NCI-H460 (cell line): ENCODE measurements at regions not wholly inside any gene's neighbourhood (a gene's known extent, or its start where the extent isn't known, plus 50 kb on each side); places are given as distances from the start of the nearest gene placed in this dataset.

ENCODE experiments used
- DNase-seq: peaks from one replicate; pipeline ENCODE4 v3.0.0-alpha.2; 2016; ENCODE audit warnings: low read depth; ENCODE audit errors: extremely low read depth

DNA sequence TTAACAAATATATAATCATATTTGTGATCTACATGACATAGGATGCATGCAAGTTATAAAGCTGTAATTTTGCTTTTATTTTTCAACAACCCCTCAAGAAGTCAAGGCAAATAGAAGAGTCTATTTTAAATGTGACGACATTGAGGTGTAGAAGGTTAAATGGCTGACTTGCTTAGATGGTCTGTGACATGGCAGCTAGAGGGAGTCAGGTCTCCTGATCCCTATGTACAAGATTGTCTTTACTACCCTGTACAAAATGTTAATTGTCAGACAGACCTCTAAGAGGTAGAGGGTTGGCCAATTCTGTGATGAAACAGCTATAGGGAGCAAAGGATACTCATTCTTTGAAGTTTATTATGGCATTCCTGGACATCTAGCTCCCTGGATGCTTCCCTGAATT, 380.9 kb upstream of the MEF2C start:
- no peak for DNase-seq

DNA sequence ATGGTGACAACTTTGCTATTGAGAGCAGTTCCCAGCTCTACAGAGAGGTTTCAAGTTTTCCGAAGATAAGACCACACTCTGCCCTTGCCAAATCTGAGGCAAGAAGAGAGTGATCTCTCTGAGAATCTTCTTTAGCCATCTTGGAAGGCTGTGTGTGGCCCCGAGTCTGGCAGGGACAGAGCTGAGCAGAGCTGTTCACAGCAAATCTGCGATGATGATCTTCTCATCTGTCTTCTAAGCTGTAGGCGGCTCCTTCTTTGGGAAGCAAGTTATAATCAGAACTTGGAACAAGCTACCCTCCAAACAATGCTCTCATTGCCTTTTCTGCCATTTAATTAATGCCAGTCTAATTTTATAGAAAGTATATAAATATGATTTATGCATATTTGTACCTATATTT, 379.0 kb upstream of the MEF2C start:
- no peak for DNase-seq

DNA sequence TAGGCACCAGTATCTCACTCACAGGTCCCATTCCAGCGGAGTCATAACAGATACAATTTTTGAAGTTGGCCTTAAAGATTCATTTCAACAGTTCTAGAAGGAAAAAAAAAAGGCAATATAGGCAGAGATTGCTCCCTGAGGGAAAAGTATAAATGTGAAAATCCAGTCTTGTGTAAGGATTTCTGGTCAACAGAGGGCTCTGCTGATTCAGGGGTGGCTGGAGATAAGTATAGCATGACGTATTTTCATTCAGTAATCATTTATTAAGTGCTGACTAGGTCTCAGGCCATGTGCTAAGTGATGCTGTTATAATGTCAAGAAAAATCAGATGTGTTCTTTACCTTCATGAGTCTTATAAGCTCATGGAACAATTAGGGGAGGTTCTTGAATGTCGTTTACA, 377.3 kb upstream of the MEF2C start:
- DNase-seq, result no peak

DNA sequence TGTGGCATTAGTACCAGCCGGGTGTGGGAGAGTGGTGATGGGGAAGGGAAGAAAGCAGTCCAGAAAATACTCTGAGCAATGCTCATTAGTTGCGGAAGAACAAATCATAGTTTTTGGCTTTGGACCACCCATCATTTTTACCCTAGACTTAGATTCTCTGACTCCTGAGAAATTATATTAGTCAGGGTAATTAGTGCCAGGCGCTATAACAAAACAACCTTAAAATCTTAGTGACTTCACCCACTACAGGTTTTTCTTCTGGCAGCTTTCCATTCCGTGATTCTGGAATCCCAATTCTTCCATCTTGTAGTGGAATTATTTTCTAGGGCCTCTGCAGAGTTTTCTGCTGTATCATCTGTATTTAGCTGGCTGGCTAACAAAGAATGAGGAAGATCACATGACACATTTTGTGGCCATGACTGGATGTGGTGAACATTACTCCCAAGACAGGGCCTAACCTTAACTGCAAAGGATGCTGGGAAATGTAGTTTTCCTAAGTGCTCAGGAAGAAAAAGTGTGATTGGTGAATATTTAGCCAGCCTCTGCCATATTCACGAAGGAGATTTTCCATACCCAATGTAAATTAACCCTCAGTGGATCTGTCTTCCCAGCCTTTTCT, 373.0 kb upstream of the MEF2C start:
- no peak for DNase-seq

DNA sequence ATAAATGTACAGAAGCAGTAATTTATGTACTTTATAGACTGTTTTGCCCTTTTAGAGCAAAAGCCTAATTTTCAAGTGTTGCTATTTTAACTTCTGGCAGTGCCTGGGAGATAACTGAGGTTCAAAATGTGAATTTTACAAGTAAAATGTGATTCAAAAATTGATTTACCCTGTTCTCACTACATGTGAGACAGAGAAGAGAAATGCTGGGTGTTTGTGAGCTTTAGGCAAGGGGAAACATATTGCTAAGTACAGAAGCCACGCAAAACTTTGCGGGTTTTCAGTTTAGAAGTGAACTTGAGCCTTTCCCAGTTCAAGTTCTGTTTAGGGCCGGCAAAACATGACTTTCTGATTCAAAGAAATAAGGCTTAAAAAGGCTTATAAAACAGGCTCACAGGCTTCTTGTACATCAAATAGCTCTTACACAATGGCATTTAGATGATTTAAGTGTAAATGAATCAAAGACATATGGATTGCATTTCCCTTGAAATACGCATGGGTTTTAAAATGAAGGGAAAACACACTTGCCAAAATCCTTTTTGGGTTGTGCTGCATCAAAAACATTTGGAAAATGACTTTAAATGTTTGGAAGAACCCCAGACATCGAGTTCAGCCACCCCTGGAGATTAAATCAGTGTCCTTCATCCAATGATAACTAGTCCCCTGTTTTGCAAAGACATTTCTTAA, 370.8 kb upstream of the MEF2C start:
- no peak for DNase-seq

DNA sequence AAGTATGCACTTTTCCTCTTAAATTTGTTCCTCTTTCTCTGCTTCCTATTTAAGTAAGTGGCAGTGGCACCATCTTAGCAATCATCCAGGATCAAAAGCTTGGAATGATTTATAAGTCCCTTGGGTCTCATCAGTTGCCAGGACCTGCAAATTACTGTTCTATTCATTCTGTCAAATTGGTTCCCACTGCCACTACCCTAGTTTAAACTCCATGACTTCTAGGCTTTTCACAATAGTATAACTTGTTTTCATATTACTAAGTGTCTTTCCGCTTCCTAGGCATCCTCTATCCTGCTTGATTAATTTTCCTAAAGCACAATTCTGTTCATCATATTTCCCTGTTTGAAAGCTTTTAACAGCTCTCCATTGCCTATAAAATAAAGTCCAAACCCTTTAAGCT, 363.9 kb upstream of the MEF2C start:
- DNase-seq, result no peak

DNA sequence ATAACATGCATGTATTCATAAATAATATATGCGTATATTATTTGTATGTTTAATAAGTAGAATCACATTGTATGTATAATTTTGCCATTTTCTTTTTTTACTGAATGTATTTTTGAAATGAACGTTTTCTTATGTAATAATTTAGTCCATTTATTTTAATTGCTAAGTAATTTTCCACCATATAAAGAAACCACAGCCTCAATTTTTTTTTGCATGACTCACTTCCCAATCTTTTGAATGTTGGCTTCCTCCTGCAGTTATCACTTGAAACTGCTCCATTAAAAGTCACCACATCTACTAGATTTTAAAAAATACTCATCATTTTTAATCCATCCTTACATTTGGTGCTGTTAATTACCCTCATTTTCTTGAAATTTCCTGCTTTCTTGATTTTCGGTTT, 363.3 kb upstream of the MEF2C start:
- DNase-seq, result no peak

DNA sequence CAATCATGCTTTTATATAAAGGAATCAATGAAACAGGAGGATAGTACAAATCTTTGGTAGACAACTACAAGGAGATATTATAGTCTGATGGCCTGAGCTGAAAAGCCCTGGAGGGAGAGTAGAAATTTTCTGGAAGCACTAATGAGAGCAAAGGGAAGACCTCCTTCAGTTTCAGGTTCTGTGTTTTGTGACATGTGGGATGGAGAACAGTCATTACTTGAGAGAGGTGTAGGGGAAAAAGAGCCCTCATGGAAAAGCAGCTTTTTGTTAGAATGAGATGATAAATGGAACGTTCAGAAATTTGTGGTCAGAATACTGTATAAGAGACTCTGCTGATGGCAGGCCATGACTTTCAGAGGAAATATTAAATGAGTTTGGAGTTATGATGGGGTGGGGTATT, 360.6 kb upstream of the MEF2C start:
- no peak for DNase-seq

DNA sequence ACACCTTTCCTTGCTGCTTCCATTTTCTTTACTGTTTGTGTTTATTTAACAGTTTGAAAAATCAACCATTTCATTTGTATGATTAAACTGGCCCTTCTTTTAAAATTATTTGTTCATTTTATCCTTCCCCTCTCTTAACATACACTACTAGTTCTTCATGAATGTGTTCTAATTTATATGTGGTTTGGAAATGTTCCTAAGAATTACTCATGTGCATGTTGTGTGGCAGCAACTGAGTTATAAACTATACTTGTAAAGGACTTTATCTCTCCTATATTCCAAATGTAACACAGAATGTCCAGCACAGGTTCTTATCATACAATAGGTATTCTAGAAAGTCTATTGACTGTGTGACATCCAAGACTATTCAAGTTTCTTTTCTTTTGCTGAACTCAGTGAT, 358.2 kb upstream of the MEF2C start:
- no peak for DNase-seq

DNA sequence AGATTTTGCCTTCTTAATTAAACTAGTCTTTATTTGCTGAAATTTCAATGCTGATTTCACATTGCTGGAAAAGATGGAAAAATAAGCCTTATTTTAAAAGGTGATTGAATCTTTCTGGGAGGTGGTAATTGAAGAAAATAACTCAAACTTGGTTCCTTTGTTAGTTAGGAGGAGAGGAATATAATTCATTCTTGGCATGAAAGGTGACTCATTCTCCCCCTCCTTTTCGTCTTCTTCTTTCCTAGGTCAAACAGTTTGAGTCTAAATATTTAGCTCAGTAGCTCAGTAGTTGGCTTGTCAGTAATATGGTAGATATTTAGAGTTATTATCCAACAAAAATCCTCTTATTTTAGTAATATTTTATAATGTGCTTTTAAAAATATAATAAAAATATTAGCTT, 353.9 kb upstream of the MEF2C start:
- no peak for DNase-seq

DNA sequence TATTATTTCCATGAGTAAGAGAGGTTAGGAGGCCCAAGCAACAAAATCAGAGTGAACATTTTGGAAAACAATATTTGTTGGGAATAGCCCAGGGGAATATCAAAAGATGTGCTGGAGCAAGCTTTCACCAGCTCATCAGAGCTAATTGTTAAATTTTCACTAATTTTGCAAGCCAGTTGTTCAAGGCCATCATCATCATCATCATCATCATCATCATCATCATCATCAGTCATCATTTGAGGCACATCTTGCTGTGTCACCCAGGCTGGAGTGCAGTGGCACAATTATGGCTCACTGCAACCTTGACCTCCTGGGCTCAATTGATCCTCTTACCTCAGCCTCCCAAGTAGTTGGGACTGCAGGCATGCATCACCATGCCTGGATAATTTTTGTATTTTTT, 350.5 kb upstream of the MEF2C start:
- DNase-seq, result no peak

DNA sequence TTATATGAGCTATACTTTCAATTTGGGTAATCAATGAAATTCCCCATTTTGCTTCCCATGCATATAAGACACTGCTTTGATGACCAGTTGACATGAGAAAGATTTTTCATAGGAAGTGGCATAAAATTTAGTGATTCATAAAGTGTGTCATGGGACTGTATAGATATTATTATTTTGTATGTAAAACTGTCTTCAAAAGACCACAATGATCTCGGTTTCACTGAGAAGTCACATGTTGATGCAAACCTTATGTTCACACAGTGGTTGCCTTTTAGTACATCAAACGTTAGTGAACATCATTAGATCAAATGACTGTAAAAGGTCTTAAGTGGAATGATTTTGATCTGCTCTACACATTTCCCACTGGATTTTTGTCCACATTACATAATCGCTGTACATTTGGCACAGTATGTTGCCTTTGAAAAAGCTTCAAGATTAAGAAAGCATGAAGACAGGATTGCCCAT, 349.2 kb upstream of the MEF2C start:
- DNase-seq, result no peak

DNA sequence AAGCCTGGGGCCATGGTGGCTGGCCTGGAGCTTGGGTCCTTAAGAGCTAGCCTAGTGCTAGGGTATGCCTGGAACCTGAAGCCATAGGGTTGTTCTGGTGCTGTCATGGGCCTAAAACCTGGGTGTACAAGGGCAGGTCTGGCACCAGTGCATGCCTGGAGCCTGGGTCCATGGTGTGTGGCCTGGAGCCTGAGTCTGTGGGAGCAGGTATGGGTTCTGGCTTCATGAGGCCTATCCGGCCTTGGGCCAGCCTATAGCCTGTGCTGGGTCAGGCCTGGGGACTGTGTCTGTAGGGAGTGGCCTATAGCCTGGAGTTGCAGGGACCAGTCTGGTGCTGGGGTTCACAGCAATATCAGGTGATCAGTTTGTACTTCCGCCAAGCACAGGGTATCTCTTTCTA, 347.2 kb upstream of the MEF2C start:
- DNase-seq, result no peak

DNA sequence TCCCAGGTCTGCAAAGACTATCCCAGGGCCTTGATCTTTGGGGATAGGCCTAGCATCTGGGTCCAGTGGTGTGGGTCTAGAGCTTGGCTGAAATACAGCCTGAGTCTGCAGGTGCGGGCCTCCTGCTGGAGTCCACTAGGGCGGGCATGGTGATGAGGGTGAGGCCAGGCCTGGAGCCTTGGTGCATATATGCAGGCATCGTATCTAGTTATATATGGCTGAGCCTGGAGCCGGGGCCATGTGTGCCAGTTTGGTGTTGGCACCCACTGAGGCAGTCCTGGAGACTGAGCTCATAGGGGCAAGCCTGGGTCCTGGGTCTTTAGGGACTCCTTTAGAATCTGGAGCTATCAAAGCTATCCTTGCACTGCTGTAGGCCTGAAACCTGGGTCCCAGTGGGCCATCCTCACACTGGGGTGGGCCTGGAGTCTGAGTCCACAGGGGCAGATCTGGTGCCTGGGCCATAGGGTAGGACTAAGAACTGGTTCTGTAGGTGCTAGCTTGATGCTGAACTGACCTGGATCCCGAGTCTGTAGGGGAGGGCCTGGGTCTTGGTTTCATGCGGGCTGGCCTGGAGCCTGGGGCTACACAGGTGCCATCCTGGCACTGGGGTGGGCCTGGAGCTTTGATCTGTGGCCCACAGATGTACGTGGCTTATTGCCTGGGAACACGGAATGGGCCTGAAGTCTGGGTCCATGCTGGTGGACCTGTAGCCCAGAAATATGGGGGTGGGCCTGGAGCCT, 346.5 kb upstream of the MEF2C start:
- DNase-seq, result no peak

DNA sequence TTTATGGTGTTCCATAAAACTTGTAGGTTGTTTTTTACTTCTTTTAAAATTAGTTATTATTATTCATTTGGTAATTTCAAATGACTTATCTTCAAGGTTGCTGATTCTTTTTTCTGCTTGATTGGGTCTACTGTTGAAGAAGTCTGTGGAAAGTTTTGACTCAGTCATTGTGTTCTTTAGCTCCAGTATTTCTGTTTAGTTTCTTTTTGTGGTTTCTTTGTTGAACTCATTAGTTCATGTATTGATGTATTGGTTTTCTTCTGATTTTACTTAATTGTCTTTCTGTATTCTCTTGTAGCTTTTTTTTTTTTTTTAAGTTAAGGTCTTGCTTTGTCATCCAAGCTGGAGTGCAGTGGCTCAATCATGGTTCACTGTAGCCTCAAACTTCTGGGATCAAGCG, 345.4 kb upstream of the MEF2C start:
- no peak for DNase-seq

DNA sequence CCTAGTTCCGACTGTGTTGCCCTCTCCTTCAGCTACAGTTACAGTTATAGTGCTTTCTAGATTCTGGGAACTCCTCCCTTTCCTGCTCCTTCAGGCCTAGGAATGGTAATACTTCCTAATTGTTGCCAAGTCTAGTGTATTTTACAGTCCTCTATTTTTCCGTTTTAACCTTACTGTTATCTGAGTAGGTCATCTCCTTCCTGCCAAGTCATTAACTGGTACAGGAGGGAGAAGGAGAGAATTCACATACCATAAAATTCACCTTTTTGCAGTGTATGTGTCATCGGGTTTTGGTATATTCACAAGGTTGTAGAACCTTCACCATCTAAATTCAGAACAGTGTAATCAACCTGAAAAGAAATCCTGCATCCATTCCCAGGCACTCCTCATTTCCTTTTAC, 335.4 kb upstream of the MEF2C start:
- DNase-seq, result no peak

DNA sequence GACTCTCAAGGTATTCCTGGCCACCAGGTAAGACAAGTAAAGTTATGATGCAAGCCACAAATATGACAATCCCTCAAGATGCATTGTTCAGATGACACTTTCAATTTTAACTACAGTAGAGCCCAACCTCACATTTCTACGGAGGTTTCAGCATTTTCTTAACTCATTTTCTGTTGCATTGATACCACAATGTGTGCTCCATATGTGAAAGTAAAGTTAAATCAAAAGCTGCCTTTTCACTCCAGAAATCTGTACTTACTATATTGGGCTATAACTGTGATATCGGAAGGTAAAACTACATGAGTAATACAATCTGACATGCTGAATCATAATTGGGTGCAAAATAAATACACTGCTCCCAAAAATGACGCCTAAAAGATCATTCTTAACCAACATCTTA, 333.6 kb upstream of the MEF2C start:
- no peak for DNase-seq

DNA sequence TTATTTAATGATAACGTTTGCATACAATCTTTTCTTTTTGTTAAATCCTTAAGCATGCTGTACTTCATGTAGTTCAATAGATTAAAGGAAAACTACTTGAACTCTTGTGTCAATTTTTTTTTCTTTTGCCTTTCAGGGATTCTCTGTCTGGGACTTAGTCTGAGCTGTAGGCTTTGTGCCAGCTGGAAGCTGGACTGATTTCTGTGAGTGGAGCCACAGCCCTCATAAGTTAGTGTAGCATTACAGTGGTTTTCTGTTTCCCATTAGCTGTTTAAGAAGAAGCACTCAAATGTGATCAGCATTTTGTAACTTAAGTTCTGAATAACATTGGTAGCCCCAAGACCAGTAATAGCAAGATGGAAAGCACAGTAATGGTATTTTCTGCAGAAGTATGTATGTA, 330.6 kb upstream of the MEF2C start:
- DNase-seq, result no peak

DNA sequence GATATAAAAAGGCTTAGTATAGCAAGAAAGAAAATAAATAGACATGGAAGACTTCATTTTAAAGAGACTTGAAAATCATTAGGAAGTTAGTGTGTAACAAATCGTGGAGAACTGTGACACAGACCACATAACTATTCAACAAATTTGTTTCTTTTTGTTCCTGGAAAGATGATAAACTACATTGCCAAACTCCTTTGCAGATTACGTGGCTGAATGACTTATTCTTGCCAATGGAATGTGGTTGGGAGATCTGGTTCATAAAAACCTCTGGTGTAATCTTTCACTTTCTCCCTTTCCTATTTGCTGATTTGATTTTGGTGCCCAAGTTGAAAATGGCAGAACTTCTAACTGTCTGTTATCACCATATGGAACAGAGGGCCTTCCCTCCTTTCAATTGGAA, 328.9 kb upstream of the MEF2C start:
- DNase-seq, result no peak

DNA sequence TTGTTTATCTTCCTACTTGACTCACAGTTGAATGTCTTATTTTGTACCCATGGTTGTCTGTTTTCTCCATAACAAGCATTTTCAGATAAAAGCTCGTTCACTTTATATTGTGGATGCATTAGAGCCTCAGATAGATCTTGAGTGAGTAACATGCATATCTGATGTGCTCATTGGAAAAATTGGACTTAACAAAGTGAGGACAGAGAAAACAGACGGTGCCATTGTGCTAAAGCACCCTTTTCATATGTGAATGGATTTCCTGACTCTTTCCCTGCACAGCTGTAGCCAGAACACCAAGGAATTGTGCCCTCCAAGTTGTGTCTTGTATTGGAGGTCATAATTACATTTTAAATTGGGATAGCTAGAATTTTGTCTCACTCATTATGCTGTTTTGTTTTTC, 325.8 kb upstream of the MEF2C start:
- DNase-seq, result no peak

DNA sequence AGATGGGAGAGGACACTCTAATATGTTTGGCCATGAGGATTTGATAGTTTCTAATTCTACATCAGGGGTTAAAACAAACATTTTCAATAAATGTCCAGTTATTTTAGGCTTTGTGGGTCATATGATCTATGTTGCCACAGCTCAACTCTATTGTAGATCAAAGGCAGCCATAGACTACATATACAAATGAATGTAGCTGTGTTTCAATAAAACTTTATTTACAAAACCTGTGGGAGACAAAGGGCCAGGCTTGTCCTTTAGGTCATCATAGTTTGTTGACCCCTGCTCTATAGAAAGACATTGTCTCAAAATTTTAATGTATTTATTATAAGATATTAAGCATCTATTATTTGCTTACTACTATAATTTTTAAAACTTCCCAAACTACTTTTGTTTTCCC, 325.4 kb upstream of the MEF2C start:
- DNase-seq, result no peak

DNA sequence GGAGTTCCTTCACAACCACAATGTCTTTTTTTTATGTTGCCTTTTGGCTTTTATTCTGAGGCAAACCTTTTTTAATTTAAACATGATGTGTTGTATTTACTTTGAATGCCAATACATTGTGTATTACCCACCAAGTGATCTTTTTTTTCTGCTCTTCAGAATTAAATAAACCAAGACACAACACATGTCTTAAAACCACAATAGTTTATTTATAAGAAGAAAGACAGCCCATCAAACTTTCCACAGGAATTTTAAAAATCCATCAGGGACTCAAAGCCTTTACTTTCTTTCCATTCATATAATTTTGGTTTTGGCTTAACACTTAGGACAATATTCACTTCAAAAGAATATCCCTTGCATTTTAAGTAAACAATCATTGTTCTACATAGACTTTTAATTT, 321.8 kb upstream of the MEF2C start:
- no peak for DNase-seq
